HG02943 (cell line): ENCODE measurements at regions not wholly inside any gene's neighbourhood (a gene's known extent, or its start where the extent isn't known, plus 50 kb on each side); places are given as distances from the start of the nearest gene placed in this dataset.
"Not testable (repeated sequence)": the region's sequence is repeated elsewhere in the genome, so short reads cannot be mapped to it uniquely, and the experiment has no call there.

Source experiments
- ATAC-seq: cut with Tn5 transposase; IDR thresholded peaks from one replicate; pipeline ENCODE4 v1.9.1; 2021; ENCODE audit warnings: mild to moderate bottlenecking, low read depth, moderate library complexity; ENCODE audit not compliant: unreplicated experiment

DNA sequence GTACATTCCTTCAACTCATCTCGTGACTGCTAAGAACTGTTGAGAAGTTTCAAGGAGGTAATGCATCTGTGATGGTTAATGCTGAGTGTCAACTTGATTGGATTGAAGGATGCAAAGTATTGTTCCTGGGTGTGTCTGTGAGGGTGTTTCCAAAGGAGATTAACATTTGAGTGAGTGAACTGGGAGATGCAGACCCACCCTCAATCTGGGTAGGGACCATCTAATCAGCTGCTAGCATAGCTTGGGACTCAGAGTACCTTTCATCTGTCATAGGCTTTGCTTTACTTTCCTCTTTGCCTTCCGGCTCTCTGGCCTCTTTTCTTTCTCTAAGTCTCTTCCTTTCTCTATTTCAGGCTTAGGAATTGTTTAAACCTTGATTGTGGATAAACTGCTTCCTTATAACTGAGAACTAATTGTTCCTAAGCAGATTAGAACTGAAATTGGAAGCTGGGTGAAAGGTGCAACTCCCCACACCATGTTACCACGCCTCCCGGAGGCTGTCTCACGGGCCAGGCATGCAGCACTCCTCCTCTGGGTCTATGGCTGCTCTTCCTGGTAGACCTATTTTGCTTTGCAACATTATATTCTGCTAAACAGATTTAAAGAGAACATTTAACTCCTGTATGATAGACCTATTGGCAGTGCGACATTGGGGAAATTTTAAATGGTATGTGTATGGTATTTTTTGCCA lies 298.2 kb downstream of the CCSER2 start:
- no peak for ATAC-seq

DNA sequence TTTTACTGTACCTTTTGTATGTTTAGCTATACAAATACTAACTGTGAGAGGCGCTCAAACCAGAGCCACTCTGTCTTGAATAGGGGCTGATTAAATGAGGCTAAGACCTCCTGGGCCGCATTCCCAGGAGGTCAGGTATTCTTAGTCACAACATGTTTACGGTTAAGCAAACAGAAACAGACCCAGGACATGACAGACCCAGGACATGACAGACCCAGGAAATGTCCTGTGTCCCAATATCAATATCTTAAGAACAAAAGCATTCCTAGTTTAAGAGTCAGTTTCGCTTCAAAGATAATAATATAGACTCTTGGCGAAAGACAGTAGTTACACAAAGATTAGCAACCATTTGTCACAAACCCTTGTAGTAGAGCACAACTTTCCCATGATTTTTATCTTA lies 304.5 kb downstream of the CCSER2 start:
- ATAC-seq, result no peak

DNA sequence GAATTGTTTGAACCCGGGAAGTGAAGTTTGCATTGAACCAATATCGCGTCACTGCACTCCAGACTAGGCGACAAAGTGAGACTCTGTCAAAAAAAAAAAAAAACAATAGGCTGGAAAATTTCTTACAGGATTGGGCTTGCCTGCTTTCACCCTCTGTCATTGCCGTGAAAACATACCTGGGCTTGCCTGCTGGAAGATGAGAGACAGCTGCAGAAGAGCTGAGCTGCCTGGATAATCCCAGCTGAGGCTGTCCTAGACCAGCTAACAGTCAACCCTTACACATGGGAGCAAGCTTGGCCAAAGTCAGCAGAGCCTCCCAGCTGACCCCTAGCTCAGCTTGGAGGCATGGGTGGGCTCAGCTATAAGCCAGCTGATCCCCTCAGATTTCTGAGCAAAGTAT lies 306.2 kb downstream of the CCSER2 start:
- ATAC-seq, result no peak

DNA sequence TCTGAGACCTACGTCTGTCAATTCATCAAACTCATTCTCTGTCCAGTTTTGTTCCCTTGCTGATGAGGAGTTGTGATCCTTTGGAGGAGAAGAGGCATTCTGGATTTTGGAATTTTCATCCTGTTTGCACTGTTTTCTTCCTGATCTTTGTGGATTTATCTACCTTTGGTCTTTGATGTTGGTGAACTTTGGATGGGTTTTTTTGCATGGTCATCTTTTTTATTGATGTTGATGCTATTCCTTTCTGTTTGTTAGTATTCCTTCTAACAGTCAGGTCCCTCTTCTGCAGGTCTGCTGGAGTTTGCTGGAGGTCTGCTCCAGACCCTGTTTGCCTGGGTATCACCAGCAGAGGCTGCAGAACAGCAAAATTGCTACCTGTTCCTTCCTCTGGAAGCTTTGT lies 322.2 kb downstream of the CCSER2 start:
- ATAC-seq, result not testable (repeated sequence)

DNA sequence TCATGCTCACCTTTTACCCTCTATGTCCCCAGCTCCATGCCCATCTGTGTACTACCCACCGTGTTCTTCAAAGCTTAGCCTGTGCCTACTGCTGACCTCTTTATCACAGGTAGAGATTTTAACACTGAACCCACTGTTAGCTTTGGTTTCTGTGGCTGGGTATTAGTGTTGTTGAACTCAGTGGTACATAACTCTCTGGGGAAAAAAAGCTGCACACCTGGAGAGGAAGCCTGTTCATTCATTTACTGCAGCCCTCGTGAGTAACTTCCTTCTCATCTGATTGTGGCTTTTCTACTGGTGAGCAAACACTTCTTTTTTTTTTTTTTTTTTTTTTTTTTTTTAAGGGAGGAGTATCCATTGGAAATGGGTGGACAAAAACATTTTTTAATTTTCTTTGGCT lies 326.3 kb downstream of the CCSER2 start:
- peak; percentile 96 for ATAC-seq

DNA sequence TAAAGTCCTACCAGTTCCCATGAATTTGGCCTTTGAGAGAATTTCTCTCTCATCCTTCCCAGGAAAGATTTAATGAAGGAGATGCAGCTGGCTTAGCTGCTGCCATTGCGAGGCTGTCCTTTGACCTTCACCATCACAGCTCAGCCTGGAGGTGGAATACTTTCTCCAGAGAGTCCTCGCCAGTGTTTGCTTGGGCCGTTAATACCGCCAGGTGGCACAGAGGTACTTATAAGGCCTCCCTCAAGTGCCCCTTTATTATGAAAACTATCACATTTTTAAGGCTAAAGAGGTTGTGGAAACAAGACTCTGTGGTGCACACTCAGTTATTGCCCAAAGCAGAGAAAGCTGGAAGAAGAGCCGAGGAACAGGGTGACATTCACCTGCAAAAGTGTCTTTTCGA lies 330.6 kb downstream of the CCSER2 start:
- ATAC-seq, result no peak

DNA sequence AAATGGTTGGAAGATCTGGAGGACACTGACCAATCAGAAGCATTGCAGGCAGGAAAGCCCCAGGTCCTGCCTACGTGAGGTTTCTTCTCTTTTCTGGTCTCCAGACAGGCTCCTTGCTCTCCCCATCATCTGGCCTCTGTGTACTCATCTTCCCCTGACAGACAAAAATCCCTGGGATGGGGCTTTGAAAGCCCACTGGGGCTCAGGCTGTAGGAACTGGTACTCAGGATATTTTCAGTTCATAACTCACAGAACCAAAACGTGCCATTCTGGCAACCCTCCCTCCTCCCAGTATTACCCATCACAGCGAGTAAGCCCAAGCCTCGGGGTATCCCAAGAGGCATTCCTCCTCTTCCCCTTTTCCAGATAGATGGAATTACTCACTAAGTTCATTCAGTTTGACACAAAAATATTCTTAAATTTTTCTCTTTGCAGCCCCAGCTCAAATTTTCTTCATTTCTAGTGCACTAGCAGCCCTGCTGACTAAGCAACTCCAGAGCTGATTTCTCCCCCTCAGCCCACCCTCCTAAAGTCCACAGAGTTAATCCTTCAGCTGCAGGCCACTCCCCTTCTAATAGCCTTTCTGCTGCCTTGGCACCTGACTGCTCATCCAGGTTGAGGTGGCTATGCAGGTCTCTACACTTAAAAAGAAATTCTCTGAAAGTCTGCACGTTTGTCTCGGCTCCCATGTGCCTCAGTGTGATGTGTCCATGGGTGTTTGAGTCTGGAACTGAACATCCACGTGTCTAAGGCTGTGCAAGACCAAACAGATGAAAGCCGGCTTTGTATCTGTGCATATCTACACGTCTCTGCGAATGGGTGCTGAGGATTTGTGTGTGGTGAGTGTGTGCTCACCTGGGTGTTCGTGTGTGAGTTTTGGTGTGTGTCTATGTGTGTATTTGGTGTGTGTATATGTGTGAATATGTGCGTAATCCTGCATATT lies 331.4 kb downstream of the CCSER2 start:
- ATAC-seq, result no peak

DNA sequence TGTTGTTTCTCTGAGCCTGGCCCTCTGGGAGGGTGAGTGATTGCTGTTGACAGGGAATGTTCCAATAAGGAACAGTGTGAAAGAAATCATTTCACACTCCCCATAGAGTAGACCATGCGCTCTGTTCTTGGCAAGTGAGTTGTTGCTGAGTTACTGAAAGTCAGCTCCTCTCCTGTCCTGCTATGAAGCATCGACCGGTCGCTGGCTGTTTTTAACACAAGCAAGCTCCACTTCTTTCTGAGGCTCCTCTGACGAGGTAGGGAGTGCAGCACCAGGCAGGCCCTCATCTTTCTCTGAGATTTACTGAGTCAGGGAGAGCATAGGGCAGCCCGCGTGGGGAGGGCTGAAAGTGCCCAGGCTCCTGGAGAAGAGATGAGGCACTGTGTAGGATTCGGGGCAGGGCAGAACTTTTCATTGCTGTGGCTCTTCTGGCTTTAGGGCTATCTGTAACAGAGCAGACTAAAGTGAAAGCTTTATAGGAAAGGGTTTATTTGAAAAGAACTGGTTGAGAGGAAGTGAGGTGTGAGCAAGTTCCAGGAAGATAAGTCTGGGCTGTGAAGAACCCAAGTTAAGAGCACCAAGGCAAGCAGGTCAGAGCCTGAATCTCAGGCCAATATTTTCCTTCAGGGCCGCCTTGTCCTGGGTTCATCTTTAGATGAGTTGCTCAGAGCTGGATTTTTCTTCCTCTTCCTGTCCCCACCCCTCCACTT lies 332.2 kb downstream of the CCSER2 start:
- no peak for ATAC-seq

DNA sequence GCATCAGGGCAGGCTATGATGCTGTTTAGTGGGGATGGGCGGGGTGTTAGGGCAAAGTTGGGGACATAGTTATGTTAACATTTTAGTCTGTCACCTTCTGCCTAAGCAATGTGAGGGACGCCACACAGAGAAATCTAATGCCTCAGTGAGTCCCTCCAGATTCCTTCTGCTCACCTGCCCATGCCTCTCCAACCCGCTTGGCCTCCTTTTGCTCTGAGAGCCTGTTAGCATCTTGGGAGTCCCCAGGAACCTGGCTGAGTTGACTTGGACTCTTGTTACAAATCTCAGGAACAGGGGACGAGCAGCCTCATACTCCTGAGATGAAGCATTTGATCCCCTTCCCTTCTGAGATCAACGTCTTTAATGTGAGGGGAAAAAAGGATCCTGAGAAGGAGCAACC lies 336.8 kb downstream of the CCSER2 start:
- no peak for ATAC-seq

DNA sequence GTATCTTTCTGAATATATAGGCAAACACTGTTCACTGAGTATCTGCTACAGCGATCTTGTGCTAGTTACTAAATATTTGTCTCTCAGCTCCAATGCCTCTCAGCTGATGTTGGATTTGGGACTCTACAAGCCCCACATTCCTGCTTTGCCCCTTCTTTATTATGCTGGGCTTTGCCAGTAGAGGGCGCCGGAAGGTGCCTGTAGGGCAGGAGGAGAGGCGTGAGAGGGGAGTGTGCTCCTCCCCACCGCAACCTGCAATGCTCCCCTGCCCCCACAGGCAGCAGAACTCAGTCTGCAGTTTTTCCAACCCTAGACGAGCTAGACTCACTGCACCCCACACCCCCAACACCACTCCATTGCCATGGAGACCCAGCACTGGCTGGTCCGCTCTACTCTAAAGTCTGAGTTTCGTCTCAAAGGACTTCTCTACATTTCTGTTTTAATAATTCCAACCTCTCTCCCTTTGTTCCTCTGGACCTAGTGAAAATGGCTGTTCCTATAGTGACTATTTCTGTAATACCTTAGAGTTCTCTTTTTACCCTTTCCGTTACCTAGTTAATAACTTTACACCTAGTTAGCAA lies 337.6 kb downstream of the CCSER2 start:
- no peak for ATAC-seq

DNA sequence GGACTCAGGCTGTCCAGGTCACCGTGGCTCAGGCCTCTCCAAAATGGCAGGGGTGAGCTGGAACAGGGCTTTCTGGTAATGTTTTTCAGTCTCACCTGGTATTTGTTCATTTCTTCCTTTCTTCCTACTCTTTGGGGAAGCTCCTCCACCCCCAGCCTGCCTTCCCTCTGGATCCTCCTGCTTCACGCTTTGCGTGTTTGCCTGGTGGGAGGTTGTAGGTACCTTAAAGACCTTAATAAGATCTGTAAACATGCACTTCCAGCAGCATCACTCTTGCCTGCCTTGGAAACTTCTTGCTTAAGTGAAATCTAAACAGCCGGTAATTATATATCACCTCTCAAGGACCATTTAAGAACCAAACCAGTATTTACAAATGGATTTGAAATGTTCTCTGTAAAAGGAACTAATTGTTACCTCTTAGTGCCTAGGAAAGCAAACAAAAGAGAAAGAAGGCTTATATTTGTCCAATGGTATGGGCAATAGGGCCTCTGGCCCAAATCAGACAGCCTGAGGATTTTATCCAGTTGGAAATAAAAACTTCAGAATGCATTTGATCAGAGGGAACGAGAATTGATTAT lies 339.9 kb downstream of the CCSER2 start:
- ATAC-seq, result no peak

DNA sequence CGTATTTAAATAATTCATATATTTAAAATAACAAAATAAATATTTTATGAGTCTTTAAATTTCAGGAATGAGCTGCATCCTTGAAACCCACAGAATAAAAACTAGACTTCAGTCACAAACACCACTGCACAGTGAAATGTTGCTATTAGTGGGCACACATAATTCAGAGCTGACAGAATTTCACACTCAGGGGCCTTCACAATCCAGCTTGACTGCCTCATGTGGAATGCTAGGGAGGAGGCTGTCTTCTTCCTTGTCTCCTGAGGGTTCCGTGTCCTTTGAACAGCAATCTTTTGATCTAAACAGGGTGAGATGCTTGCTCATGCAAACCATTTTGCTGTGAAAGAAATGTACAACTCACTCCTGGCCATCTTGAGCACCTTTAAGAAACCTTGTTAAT lies 346.7 kb downstream of the CCSER2 start:
- no peak for ATAC-seq

DNA sequence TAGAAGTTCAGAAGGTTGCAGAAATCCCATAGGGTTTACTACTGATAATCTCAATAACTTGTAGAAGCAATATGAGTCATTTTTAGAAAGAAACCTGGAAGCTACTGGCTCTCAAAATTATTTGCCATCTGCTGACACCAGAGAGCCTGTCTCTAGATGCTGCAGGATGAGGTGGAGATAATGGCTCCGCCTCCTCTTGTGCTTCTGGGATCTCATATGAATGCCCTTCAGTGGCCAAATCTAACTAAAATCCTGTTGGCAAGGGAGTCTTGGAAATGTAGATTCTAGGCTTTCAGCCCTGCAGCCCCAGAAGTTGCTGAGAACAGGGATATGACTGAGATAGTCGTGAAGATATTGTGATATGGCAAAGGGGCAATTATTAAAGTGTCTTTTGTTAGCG lies 348.1 kb downstream of the CCSER2 start:
- ATAC-seq, result no peak

DNA sequence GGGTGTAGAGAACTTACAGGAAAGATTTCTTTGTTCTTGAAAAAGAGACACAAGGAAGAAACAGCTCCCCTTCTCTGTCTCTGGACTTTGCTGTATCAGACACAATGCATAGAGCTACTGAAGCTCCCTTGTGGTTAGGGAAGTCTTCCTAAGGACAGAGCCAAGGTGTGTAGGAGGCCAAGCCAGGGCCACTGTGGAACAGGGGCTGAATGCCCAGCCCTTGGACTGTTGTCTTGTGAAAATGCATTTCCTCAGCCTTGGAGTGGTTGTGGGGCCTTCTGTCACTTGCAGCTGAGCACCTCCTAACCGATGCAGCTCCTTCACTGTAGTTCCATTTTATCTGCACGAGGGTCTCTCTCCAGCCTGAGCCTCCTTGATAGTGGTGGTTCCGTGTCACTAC lies 353.4 kb downstream of the CCSER2 start:
- no peak for ATAC-seq

DNA sequence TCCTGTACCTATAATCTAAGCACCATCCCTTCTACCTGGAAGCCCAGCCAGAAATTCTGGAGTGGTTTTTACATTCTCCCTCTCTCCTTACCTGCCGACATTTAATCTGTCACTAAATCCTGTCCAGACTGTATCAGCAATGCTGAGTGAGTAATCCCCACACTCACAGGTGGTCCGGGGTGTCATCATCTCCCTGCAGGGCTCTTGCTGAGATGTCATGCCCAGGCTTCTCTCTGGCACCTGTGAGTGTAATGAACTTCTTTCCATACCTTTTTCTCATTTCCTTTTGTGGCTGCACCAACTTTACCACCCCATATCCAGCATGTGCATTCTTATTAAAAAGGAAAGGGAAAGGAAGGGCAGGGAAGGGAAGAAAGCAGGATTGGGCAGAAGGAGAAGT lies 355.2 kb downstream of the CCSER2 start:
- ATAC-seq, result no peak

DNA sequence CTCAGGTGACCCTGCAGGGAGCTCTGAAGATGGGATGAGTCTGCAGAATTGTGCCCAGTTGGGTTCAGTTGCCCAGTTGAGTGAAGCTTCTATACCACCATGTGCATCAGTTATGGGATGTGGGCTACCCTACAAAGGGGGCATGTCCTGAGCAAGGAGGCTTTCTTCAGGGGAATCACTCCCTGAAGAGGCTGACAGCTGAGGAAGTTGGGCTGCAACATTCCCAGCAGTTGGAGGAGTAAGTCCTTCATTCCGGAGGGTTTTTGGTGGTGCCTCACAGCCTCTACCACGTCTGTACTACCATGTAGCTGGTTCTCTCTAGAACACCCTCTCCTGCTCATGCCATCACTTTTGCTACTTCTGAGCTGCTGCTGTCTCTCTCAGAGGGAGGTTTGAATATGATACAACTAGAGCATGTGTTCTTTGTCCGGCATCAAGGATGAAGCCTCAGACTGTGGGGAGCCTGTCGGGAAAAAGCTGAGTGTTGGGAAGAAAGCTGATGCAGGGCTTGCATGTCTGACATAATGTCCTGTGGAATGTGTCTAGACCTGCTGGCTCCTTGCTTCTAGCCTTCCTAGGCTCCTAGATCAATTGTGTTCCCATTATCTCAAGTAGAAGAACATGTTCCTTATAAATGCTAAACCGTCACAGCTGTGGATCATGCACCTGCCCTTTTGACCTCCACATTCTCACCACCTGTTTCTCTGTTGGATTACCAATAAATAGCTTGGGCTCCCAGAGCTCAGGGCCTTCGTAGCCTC lies 355.8 kb downstream of the CCSER2 start:
- no peak for ATAC-seq

DNA sequence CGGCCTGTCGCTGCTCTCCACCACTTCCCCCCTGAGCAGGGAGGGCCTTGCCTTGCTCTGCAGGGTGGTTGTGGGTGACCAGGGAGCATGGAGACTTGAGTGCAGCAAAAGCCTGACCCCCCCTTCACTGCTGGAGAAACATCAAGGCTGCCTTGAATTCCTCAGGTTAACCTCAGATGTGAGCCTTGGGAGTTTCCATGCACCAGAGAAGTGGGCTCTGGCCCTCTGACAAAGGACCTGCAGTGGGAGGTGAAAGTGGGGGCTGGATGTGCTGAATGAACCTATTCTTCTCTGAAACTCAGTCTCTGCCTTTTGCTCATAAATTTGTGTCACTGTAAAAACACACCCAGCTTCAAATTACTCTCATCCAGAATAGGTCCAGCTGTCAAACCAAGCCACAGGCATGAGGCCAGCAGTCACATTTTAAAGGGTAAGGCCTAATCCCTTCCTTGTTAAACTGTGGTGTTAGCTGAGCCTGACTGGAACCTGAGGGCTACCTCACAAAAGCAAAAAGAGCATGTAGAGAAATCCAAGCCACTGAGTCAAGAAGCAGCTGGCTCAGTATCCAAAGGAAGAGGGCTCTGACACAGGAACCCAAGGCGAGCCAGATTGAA lies 356.8 kb downstream of the CCSER2 start:
- no peak for ATAC-seq

DNA sequence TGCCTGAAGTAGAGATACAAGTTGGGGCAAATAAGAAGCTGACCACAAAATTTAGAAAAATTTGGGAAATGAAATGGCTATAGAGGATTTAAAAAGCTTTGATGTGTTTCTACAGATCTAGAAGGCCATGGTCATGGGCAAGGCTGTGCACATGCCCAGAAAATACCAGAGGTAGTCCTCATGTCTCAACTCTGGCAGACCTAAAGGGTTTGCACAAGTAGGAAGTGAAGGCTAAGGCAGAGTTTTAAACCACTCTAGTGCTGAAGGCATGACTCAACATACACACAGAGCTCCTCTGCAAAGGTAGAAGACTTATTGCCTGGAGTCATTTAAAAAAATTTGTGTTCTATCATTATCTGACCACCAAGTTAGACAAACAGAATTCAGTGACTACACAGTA lies 364.6 kb downstream of the CCSER2 start:
- ATAC-seq, result no peak

DNA sequence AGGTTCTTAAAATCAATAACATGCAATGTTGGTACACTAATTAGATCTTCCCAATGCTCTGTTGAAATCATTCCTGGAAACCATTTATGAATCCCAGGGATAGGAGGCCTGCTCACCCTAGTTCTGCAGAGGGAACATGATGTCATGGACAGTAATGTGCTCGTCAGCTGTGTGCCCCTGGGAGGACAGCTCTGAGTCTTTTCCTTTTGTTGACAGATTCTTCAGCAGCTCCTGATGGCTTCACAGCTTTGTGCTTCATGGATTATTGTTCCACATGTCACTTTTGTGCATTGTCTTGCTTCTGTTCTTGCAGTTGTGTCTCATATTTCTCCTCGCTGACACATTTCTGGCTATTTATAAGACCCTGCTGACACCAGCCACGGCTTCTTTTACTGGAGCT lies 367.5 kb downstream of the CCSER2 start:
- no peak for ATAC-seq
